ENCODE measurements at regions not wholly inside any gene's neighbourhood (a gene's known extent, or its start where the extent isn't known, plus 50 kb on each side); places are given as distances from the start of the nearest gene placed in this dataset.

DNA sequence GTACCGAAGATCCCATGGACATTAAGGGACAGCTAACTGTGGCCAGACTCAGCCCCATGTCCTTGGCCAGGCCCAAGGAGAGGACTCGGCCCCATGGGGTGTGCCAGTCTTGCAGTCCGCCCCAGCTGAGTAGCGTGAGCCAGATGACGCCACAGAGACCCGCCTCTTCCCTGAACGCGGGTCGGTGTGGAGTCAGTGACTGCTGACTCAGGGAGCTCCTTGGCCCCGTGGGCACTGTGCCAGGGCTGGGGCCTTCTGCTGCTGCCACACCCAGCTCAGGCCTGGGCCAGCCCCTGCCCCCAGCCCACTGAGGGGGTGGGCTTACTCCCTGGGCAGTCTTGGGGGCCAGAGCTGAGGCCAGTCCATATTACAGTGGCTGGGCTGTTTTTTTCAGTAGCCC, 52.8 kb downstream of the PLXNA1 start:
- no peak for TF ChIP-seq SUZ12 (IDR thresholded peaks at IDR 0.05; ENCODE audit: extremely low read depth, insufficient read depth, insufficient read length)
- no peak for TF ChIP-seq ZNF274 (IDR thresholded peaks at IDR 0.05; ENCODE audit: low read depth, low read length)

Data from NT2/D1 (cell line).